ENCODE measurements at regions not wholly inside any gene's neighbourhood (a gene's known extent, or its start where the extent isn't known, plus 50 kb on each side); places are given as distances from the start of the nearest gene placed in this dataset.

DNA sequence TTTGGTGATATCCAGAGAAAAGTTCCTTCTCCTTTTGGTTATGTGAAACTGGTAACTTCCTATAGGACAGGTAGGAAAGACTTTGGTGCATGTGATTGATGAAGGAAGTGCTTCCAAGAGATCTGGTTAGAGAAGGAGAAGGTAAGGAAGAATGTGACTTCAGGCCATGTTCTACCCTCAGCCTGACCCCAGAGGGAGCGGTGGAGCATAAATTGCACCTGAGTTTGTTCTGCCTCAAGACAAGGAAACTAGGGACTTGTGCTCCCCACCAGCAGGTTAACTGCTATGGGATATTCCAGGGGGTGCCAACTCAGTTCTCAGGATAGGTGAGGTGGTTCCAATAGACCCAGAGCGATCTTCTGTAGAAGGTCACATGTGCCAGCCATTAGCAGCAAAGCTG, 299.3 kb upstream of the XYLT1 start:
- H3K9me2 ChIP-seq (ENCODE audit: insufficient read depth, low read length) = no peaks in the 10 kb centered on the region
- no peaks in the 10 kb centered on the region for H4K20me1 ChIP-seq (ENCODE audit: insufficient read depth, low read length)
- no peaks in the 10 kb centered on the region for H3K4me1 ChIP-seq (ENCODE audit: insufficient read depth, low read length, poor library complexity, severe bottlenecking)
- H3K4me3 ChIP-seq (ENCODE audit: low read depth, low read length, poor library complexity, severe bottlenecking) = no peak overlapping the region
- H3K79me2 ChIP-seq (ENCODE audit: insufficient read depth, low read depth, low read length) = no peaks in the 10 kb centered on the region
- ChIA-PET CTCF (ENCODE audit: unreplicated experiment) (no interaction called here), POLR2A (no interaction called here)
- no peak for DNase-seq (ENCODE audit: low spot score)
- BruUV-seq (replicated peaks) = no TSS peak
- no peaks in the 10 kb centered on the region for H3K9me3 ChIP-seq (ENCODE audit: low read length)
- intact Hi-C loops (cut with micrococcal nuclease; ENCODE audit: unreplicated experiment) = no loop called here
- H3K36me3 ChIP-seq (ENCODE audit: insufficient read depth, low read length) = no peaks in the 10 kb centered on the region
- no peak for TF ChIP-seq EZH2phosphoT487 (IDR thresholded peaks at IDR 0.05; ENCODE audit: borderline replicate concordance, low read depth, low read length)
- TF ChIP-seq, protein P1, sequence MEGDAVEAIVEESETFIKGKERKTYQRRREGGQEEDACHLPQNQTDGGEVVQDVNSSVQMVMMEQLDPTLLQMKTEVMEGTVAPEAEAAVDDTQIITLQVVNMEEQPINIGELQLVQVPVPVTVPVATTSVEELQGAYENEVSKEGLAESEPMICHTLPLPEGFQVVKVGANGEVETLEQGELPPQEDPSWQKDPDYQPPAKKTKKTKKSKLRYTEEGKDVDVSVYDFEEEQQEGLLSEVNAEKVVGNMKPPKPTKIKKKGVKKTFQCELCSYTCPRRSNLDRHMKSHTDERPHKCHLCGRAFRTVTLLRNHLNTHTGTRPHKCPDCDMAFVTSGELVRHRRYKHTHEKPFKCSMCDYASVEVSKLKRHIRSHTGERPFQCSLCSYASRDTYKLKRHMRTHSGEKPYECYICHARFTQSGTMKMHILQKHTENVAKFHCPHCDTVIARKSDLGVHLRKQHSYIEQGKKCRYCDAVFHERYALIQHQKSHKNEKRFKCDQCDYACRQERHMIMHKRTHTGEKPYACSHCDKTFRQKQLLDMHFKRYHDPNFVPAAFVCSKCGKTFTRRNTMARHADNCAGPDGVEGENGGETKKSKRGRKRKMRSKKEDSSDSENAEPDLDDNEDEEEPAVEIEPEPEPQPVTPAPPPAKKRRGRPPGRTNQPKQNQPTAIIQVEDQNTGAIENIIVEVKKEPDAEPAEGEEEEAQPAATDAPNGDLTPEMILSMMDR (conservative IDR thresholded peaks at IDR 0.05; ENCODE audit: low read length) = no peak
- H2AFZ ChIP-seq (ENCODE audit: low read length) = no peak overlapping the region
- no peak overlapping the region for H3K4me2 ChIP-seq (ENCODE audit: low read length)
- no peak overlapping the region for H3K27ac ChIP-seq (ENCODE audit: low read depth, low read length, poor library complexity, severe bottlenecking)

DNA sequence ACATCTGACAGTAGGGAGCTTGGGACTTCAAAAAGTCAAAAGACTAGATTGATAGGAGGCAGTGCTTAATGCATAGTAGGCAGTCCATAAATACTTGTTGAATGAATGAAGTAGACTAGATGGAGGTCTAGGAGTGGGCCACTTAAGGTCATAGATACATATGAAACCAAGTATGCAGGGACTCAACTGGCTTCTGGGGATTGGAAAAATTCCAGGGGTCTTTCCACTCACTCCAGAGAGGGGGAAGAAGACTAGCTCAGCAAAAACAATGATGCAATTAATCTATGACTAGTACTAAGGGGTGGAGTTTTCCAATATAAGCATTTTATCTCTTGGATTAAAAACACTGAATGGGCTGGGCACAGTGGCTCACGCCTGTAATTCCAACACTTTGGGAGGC, 298.3 kb upstream of the XYLT1 start:
- Histone ChIP-seq H3K27ac (ENCODE audit: low read depth, low read length, poor library complexity, severe bottlenecking) (no peak overlapping the region), H3K4me2 (ENCODE audit: low read length) (no peak overlapping the region), H3K36me3 (ENCODE audit: insufficient read depth, low read length) (no peaks in the 10 kb centered on the region), H3K9me3 (ENCODE audit: low read length) (no peaks in the 10 kb centered on the region), H4K20me1 (ENCODE audit: insufficient read depth, low read length) (no peaks in the 10 kb centered on the region), H3K4me1 (ENCODE audit: insufficient read depth, low read length, poor library complexity, severe bottlenecking) (no peaks in the 10 kb centered on the region), H3K79me2 (ENCODE audit: insufficient read depth, low read depth, low read length) (no peaks in the 10 kb centered on the region), H3K4me3 (ENCODE audit: low read depth, low read length, poor library complexity, severe bottlenecking) (no peak overlapping the region), H2AFZ (ENCODE audit: low read length) (no peak overlapping the region), H3K9me2 (ENCODE audit: insufficient read depth, low read length) (no peaks in the 10 kb centered on the region)
- intact Hi-C loops (cut with micrococcal nuclease; ENCODE audit: unreplicated experiment) = no loop called here
- DNase-seq (ENCODE audit: low spot score) = no peak
- ChIA-PET CTCF (ENCODE audit: unreplicated experiment) (no interaction called here), POLR2A (no interaction called here)
- no peak for TF ChIP-seq EZH2phosphoT487 (IDR thresholded peaks at IDR 0.05; ENCODE audit: borderline replicate concordance, low read depth, low read length)
- TF ChIP-seq, protein P1 (conservative IDR thresholded peaks at IDR 0.05; ENCODE audit: low read length) = no peak
- BruUV-seq (replicated peaks) = no TSS peak

DNA sequence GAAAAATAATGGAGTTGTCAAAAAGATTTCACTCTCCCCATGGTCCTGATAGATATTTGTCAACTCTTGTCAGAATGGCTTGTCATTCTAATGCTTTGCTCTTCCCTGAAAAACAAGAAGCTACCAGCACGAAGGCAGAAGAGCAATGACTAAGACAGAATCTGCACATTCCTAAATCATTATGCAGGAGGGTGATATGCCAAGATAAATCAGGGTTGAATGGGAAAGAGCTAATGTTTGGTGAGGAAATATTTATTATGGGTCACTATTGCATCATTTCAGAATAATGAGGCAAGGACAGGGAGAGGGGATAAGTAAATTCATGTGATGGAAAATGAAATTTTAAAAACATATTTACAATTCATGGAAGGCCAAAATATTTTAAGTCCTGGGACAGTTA, 297.5 kb upstream of the XYLT1 start:
- H3K4me1 ChIP-seq (ENCODE audit: insufficient read depth, low read length, poor library complexity, severe bottlenecking) = no peaks in the 10 kb centered on the region
- CTCF ChIA-PET (ENCODE audit: unreplicated experiment) = no interaction called here
- H3K4me3 ChIP-seq (ENCODE audit: low read depth, low read length, poor library complexity, severe bottlenecking) = no peak overlapping the region
- H3K36me3 ChIP-seq (ENCODE audit: insufficient read depth, low read length) = no peaks in the 10 kb centered on the region
- TF ChIP-seq, protein P1 (conservative IDR thresholded peaks at IDR 0.05; ENCODE audit: low read length) = no peak
- TF ChIP-seq EZH2phosphoT487 (IDR thresholded peaks at IDR 0.05; ENCODE audit: borderline replicate concordance, low read depth, low read length) = no peak
- H3K79me2 ChIP-seq (ENCODE audit: insufficient read depth, low read depth, low read length) = no peaks in the 10 kb centered on the region
- no peaks in the 10 kb centered on the region for H4K20me1 ChIP-seq (ENCODE audit: insufficient read depth, low read length)
- no peaks in the 10 kb centered on the region for H3K9me2 ChIP-seq (ENCODE audit: insufficient read depth, low read length)
- POLR2A ChIA-PET = interaction anchor here (0.7 kb wide), 2 partner anchors 44 to 186 kb away, joined by 3 read pairs; no protein-coding TSS in a partner anchor
- H2AFZ ChIP-seq (ENCODE audit: low read length) = no peak overlapping the region
- H3K9me3 ChIP-seq (ENCODE audit: low read length) = no peaks in the 10 kb centered on the region
- intact Hi-C loops (cut with micrococcal nuclease; ENCODE audit: unreplicated experiment) = no loop called here
- no peak for DNase-seq (ENCODE audit: low spot score)
- no peak overlapping the region for H3K27ac ChIP-seq (ENCODE audit: low read depth, low read length, poor library complexity, severe bottlenecking)
- no peak overlapping the region for H3K4me2 ChIP-seq (ENCODE audit: low read length)
- no TSS peak for BruUV-seq (replicated peaks)
